ENCODE measurements at regions not wholly inside any gene's neighbourhood (a gene's known extent, or its start where the extent isn't known, plus 50 kb on each side); places are given as distances from the start of the nearest gene placed in this dataset.

DNA sequence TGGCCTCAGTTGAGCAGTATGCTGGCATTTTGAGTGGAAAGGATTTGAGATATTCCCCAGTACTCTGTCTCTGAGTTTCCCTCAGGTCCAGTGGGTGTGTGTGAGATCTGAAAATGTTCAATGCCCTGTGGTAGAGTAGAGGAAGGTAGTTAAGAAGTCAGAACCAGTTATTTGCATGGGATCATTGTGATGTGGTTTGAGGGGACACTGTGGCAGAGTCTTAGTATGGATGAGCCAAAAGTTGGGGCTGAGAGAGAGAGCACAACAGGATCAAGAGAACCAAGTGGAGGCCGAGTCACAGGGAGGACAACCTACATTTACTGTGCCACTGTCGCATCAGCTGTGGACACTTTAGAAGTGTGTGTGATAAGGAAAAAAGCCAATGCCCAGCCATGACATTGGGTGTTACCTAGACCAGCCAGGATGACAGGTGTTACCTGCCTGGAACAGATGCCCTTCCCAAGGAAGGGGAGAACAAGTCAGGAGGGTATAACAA is 128.9 kb upstream of the IL12B start:
- H3K36me3 Mint-ChIP-seq (ENCODE audit: low read depth) = no peaks in the 10 kb centered on the region
- TF ChIP-seq, protein P1, sequence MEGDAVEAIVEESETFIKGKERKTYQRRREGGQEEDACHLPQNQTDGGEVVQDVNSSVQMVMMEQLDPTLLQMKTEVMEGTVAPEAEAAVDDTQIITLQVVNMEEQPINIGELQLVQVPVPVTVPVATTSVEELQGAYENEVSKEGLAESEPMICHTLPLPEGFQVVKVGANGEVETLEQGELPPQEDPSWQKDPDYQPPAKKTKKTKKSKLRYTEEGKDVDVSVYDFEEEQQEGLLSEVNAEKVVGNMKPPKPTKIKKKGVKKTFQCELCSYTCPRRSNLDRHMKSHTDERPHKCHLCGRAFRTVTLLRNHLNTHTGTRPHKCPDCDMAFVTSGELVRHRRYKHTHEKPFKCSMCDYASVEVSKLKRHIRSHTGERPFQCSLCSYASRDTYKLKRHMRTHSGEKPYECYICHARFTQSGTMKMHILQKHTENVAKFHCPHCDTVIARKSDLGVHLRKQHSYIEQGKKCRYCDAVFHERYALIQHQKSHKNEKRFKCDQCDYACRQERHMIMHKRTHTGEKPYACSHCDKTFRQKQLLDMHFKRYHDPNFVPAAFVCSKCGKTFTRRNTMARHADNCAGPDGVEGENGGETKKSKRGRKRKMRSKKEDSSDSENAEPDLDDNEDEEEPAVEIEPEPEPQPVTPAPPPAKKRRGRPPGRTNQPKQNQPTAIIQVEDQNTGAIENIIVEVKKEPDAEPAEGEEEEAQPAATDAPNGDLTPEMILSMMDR (IDR thresholded peaks at IDR 0.05) = no peak
- H3K27me3 Mint-ChIP-seq (ENCODE audit: insufficient read depth) = peaks cover 2% of the 10 kb centered on the region
- DNase-seq = no peak
- H3K4me3 Mint-ChIP-seq = no peak overlapping the region
- no peaks in the 10 kb centered on the region for H3K9me3 Mint-ChIP-seq
- H3K4me1 Mint-ChIP-seq (ENCODE audit: low read depth) = peaks cover 47% of the 10 kb centered on the region
- no peak overlapping the region for H3K27ac Mint-ChIP-seq

DNA sequence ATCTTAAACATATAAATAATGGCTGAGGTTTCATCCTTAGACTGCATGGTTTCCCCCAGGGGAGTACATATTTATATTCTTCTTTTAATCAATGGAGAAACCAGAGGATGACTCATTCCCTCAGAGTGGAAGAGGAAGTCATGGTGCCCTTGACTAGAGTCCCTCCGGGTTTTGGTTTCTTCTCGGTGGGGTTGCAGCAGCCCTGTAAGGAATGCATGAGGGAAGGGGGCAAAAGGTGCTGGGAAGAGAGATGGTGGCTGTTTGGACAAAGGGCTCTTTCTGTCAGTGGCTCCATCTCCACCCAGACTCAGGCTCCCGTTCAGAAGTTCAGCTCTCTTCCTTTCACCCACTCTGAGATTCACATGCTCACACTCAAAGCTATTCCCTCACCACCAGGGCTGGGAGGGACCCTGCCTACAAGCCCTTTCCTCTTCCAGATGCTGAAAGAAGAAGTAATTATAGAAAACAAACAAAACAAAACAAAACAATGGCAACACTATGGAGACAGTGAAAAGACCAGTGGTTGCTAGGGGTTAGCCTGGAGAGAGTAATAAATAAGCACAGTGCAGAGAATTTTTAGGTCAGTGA is 129.8 kb upstream of the IL12B start:
- Mint-ChIP-seq H3K27ac (no peak overlapping the region), H3K4me1 (ENCODE audit: low read depth) (peaks cover 51% of the 10 kb centered on the region), H3K27me3 (ENCODE audit: insufficient read depth) (no peaks in the 10 kb centered on the region; the same call in none of the 2 replicates), H3K4me3 (no peak overlapping the region), H3K36me3 (ENCODE audit: low read depth) (no peaks in the 10 kb centered on the region), H3K9me3 (no peaks in the 10 kb centered on the region)
- TF ChIP-seq, protein P1 (IDR thresholded peaks at IDR 0.05) = no peak
- no peak for DNase-seq

DNA sequence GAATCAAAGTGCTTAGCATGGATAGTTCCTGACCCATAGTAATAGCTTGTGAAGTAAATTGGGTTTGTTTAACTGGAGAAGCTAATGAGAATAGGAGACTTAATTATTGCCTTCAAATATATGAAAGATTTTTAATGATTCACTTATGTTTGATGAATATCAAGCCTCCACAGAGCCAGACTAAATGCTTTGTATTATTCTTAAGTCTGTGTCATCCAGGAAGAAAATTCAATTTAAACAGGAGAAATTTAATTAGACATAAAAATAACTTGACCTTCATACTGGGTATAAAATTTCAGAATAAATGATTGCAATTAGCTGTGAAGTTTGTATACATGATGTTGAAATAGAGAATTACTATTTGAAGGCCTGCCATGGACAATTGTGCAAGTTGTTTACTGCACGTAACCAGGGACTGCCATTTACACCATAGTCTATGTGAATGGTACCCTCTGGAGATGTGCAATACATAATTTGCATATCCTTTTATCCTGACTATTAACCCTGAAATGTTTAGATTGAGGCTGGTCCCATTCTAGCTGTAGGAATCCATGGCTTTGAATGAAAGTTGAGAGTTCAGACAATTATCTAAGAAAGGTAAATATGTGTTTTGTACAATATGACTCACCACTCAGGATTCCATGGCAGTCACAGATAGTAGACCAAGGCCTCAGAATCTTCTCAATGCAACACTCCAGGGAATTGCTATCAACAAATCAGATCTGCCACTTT is 133.5 kb upstream of the IL12B start:
- TF ChIP-seq, protein P1 (IDR thresholded peaks at IDR 0.05) = no peak
- H3K9me3 Mint-ChIP-seq = no peaks in the 10 kb centered on the region
- no peaks in the 10 kb centered on the region for H3K36me3 Mint-ChIP-seq (ENCODE audit: low read depth)
- peaks cover 37% of the 10 kb centered on the region for H3K4me1 Mint-ChIP-seq (ENCODE audit: low read depth)
- H3K27me3 Mint-ChIP-seq (ENCODE audit: insufficient read depth) = peaks cover 1% of the 10 kb centered on the region; the same call in 1 of the 2 replicates
- H3K4me3 Mint-ChIP-seq = no peak overlapping the region
- no peak overlapping the region for H3K27ac Mint-ChIP-seq
- DNase-seq = no peak

DNA sequence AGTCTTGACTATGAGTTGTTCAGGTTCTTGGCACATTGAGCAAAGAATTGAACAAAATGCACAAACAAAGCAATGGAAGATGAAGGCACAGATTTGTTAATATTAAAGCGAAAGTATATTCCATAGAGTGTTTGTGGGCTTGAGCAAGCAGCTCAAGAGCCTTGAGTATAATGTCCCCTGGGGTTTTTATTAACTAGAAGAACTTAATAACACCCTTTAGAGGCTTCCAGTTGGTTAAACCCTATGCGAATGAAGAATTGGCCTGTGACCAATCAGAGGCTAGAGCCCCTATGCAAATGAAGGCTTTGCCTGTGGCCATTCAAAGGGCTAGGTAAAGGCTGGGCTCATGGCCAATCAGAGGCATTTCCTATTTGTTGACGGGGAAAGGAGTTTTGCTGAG is 135.3 kb upstream of the IL12B start:
- no peak overlapping the region for H3K27ac Mint-ChIP-seq
- peaks cover 3% of the 10 kb centered on the region; the same call in 1 of the 2 replicates for H3K27me3 Mint-ChIP-seq (ENCODE audit: insufficient read depth)
- H3K4me3 Mint-ChIP-seq = no peak overlapping the region
- TF ChIP-seq, protein P1 (IDR thresholded peaks at IDR 0.05) = no peak
- peaks cover 29% of the 10 kb centered on the region for H3K4me1 Mint-ChIP-seq (ENCODE audit: low read depth)
- H3K36me3 Mint-ChIP-seq (ENCODE audit: low read depth) = no peaks in the 10 kb centered on the region
- no peak for DNase-seq
- no peaks in the 10 kb centered on the region for H3K9me3 Mint-ChIP-seq

DNA sequence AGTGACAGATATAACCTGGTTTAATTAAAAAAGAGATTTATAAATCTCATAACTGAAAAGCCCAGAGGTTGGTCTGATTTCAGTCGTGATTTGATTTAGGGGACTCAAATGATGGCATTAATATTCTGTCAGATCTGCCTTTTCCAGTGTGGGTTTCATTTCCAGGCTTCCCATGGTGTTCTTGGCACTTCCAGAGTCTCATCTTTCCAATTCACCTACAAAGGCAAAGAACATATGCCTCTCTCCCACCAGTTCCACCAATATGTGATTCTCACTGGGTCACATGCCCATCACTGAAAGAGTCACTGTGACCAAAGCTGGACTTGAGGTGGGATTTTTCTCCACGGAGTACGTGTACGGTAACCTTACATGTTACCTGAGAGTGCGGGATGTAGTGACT is 137.4 kb upstream of the IL12B start:
- no peaks in the 10 kb centered on the region for H3K9me3 Mint-ChIP-seq
- H3K4me3 Mint-ChIP-seq = no peak overlapping the region
- no peaks in the 10 kb centered on the region for H3K36me3 Mint-ChIP-seq (ENCODE audit: low read depth)
- H3K27ac Mint-ChIP-seq = no peak overlapping the region
- H3K4me1 Mint-ChIP-seq (ENCODE audit: low read depth) = peaks cover 19% of the 10 kb centered on the region
- TF ChIP-seq, protein P1 (IDR thresholded peaks at IDR 0.05) = no peak
- peaks cover 3% of the 10 kb centered on the region; the same call in 1 of the 2 replicates for H3K27me3 Mint-ChIP-seq (ENCODE audit: insufficient read depth)
- no peak for DNase-seq

All from HFFc6 (cell line).